GM18517 (cell line): ENCODE measurements at regions not wholly inside any gene's neighbourhood (a gene's known extent, or its start where the extent isn't known, plus 50 kb on each side); places are given as distances from the start of the nearest gene placed in this dataset.

Experiments
- ATAC-seq: cut with Tn5 transposase; IDR thresholded peaks from one replicate; pipeline ENCODE4 v1.9.1; 2021; ENCODE audit warnings: mild to moderate bottlenecking, moderate library complexity; ENCODE audit not compliant: unreplicated experiment

DNA sequence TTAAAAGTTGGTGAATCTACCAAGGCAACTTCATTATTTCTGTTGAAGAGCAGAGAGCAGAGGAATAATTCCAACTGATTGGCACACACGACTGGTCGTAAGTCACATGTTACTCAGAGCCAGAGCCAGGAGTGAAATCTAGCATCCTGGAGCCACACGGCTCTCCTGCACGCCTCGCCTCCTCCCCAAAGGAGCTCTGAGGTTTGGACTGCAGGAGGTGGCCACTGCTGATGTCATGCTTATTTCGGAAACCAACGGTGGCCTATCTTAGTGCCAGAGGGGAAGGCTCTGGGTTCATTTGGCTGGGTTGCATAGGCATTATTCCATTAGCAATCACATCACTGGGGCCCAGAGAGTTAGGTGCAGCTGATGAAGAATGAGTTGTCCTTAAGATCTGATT is 123.5 kb upstream of the RALGAPA2 start:
- no peak for ATAC-seq

DNA sequence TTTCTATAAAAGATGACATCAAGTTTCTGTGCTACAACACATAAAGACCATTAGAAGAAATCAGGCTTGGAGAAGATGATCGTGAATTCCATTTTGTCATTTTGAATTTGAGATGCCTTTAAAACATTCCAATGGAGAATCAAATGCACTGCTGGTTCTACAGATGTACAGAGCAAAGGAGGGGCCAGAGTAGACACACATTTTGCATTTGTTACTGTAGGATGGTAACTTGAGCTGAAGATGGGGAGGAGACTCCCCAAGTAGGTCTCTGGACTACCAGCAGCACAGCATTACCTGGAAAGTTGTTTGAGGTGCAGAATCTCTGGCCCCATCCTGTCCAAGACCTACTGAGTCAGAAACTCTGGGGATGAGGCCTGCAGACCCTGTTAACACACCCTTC is 121.6 kb upstream of the RALGAPA2 start:
- no peak for ATAC-seq

DNA sequence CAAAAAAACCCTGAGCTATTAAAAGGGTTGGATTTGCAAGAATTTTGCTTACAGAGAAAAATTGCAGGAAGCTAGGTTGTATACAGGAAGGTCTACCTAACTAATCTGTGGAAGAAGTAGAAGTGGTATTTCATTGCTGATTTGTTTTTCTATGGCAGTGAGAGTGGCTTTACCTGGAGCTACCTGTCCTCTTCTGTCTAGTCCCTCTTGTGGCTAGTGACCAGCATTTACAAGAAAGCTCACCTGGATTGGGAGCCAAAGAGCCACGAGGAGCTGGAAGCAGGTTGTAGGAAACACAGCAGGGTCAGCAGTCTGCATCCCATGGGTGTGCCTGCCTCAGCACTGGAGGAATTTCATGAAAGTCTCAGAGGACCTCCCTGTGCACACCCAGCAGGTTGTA is 120.3 kb upstream of the RALGAPA2 start:
- ATAC-seq = no peak

GRCh38 chr20:20831794-20832193 is 119.3 kb upstream of the RALGAPA2 start:
- no peak for ATAC-seq

GRCh38 chr20:20829681-20830080 is 117.2 kb upstream of the RALGAPA2 start:
- ATAC-seq = no peak

DNA sequence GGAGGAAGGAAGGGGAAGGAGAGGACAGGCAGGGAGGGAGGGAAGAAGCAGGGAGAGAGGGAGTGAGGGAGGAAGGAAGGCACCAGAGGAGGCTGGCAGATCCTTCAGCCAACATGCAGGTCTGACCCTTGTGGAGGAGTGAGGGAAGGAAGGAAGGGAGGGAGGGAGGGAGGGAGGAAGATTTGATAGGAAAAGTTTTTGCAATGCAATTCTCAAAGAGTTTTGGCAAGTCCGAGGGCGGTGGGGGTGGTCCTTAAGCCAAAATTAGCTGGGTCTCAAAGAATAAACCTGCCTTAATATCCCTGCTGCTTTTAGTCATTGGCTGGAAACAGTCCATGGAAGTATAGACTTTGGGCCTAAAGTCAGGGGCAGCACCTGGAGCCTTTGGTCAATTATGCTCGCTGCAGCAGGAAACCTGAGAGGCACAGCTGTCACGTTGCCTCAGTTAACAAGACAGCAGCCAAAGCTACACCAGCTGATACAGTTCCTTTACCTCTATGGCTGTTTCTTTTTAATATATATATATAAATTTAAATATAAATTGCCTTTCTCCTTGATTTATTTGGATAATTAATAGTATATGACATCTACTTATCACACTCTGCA is 115.7 kb upstream of the RALGAPA2 start:
- ATAC-seq = no peak

- no peak for ATAC-seq
These were observed 112.6 kb upstream of the RALGAPA2 start for GRCh38 chr20:20824924-20825584.

DNA sequence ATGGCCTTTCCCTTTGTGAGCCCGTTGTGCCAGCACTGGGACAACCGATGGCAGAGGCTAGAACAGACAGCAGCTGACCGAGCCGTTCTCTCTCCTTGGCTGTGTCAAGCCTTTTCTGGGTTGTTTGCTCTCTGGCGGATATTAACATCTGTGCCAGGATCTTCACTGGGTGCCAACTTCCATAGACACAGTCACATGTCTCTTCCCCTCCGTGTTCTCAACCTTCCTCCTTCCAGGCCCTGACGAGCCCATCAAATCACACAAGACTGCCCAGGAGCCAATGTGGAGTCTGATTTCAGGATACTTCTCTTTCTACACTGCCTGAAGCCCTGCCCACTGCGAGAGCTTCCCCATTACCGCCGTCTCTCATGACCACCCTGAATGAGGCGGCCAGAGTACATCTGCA is 111.0 kb upstream of the RALGAPA2 start:
- ATAC-seq = no peak

GRCh38 chr20:20821484-20822260 is 109.2 kb upstream of the RALGAPA2 start:
- ATAC-seq = no peak

DNA sequence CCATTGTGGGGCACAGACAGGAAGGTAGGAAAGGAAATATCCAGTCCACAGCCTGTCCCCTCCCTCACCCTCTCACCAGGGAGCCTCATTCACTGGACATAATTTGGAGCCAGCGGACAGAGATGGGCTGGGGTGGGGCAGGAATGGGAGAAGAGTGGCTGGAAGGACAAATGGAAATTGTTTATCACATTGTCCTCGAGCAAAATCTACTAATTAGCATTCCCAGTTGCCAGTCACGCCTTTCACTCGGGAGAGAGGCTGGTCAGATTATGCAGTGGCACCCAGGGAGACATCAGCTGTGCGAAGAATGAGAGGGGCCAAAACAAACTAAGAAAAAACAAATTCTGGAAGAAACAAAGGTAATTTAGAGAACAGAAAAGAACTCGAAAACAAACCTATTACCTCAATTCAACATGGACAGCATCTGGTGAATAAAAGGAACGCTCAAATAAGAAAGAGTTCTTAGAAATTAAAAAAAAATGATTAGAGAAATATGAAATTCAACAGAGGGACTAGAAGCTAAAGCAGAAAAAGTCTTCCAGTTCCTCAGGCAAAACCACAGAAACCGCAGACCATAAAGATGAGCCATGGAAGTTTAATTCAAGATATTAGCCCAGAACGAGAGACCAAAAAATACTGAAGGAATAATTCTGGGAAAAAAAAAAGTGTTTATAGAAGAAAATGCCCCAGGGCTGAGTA is 108.5 kb upstream of the RALGAPA2 start:
- no peak for ATAC-seq

- no peak for ATAC-seq
These were observed 107.7 kb upstream of the RALGAPA2 start for GRCh38 chr20:20820104-20820503.

DNA sequence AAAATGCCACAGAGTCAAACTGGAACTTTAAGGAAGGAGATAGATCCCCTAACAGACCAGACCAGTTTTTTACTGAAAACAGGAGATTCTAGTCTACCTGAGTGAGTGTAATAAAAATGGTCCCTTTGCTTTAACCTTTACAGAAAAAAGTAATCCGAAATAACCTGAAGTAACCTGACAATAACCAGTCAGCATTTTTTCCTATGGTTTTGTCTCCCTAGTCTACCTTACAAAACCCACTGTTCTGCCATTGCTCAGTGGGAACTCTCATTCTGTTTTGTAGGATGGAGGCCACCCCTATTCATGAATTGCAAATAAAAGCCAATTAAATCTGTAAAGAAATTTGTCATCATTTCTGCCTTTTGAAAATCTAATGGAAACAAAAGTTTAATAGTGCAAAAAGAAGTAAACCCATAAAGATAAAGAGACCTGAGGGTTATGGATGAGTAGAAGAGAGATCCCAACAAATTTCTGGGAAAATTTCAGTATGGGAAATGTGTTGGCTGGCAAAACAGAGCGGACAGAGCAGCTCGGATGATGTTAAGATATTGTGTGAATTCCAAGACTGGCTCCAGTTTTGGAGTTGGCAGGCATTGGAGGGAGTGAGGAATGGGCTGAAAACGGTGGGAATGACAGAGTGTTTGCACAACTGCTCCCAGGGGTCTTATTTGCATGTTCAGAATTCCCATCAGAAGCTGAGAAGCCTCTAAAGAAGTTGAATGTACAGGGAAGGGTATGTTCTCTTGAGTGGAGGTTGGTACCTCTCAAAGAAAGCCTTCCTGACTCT is 104.7 kb upstream of the RALGAPA2 start:
- no peak for ATAC-seq

- no peak for ATAC-seq
These were observed 103.4 kb upstream of the RALGAPA2 start for GRCh38 chr20:20815711-20816455.

DNA sequence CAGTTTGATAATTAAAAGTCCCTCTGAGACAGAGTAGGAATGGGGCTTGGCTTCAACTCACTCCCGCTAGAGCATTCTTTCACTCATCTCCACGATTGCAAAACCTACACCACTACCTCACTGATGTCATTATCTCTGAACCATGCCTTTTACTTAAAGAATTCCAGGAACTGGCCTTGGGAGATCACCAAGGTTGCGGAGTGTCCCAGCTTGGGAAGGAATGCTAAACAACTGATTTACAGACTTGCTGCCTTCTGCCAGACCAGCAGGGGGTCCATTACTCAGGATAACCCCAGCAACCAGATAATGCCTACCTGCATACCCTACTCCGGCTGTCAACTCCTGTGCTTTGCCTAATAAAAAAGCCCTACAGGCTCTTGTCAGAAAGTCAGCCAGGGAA is 102.2 kb upstream of the RALGAPA2 start:
- ATAC-seq = no peak

DNA sequence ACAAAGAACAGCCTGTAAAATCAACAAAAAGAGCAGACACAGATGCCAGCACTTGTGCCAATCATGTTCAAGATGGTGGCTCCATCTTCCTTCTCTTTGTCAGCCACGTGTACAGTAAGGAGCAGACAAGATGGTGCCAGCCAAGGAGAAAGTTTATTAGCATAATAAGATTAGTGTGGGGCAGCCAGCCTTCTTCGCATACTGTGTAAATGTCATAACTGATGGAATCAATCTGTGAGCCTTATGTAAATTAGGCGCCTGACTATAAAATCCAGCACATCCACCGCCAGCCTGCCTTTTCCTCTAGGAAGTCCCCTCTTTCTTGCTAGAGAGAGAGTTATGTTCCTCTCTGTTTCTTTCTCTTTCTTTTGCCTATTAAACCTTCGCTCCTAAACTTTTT is 99.7 kb upstream of the RALGAPA2 start:
- ATAC-seq = no peak

- no peak for ATAC-seq
These were observed 95.6 kb upstream of the RALGAPA2 start for GRCh38 chr20:20808016-20808415.

- no peak for ATAC-seq
These were observed 94.0 kb upstream of the RALGAPA2 start for GRCh38 chr20:20806121-20807095.

DNA sequence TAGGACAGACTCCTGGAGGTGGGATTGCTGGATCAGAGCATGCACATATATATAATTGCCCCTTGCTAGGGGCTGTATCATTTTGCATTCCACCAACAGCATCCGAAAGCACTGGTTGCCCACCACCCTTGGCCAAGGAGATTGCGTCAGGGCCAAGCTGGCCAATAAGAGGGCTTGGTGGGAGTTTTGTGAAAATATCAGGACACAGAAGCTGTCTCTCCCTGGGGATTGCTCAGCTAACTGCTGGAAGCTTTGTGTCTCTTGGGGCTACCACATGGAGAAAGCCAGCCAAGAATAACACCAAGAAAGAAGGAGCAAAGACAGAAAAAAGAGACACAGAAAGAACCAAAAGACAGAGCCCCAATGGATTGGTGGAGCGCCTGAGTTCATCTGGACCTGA is 90.6 kb upstream of the RALGAPA2 start:
- no peak for ATAC-seq

- ATAC-seq = no peak
These were observed 89.9 kb upstream of the RALGAPA2 start for GRCh38 chr20:20802328-20802727.
